Endothelial cell of umbilical vein (primary cell): ENCODE measurements at regions not wholly inside any gene's neighbourhood (a gene's known extent, or its start where the extent isn't known, plus 50 kb on each side); places are given as distances from the start of the nearest gene placed in this dataset.

ENCODE experiments used
- BruUV-seq: library from RNA; stranded (reverse); fragments of 400-500 nt; replicated peaks from 2 replicates; lab custom pipeline; 2021; lab: Mats Ljungman, UMichigan
- CTCF ChIA-PET: fragments of 300-600, 350-600 bp; sonication (Branson Sonifier 250); formaldehyde crosslinking; loops from one replicate; lab custom pipeline; 2021; ENCODE audit warnings: antibody characterized with exemption, inconsistent platforms; lab: Charles Lee
- POLR2A ChIA-PET: fragments of 300-600, 350-600 bp; sonication (Branson Sonifier 250); formaldehyde crosslinking; loops from one replicate; lab custom pipeline; 2021; ENCODE audit warnings: antibody characterized with exemption, inconsistent platforms; lab: Charles Lee
- DNase-seq: peaks from one replicate; pipeline ENCODE4 v3.0.0-alpha.2; 2011; ENCODE audit warnings: low read depth, low spot score
- FAIRE-seq: peaks from 2 replicates; lab custom pipeline; 2011; peaks lifted over from hg19 to GRCh38; lab: Jason Lieb, UNC
- H2AFZ ChIP-seq: 2 replicates; pipeline ENCODE4 v1.6.0; 2012; ENCODE audit warnings: low read depth, low read length, control low read depth, inconsistent platforms
- H3K27ac ChIP-seq: 2 replicates; pipeline ENCODE4 v1.5.1; 2011; ENCODE audit warnings: low read depth, mild to moderate bottlenecking, control low read depth, low read length, moderate library complexity; ENCODE audit not compliant: insufficient read depth
- H3K27me3 ChIP-seq, 2 experiments: 2 replicates each; pipeline versions ENCODE4 v1.6.0 to v1.6.1; 2011; ENCODE audit warnings: low read length in 2 of 2, mixed read lengths in 1 of 2; ENCODE audit not compliant: control insufficient read depth in 2 of 2, insufficient read depth in 2 of 2
- H3K36me3 ChIP-seq, 2 experiments: 2 replicates in 1 of 2; 3 replicates in 1 of 2; pipeline ENCODE4 v1.5.1; 2011; ENCODE audit warnings: low read length in 2 of 2, mild to moderate bottlenecking in 1 of 2, moderate library complexity in 1 of 2; ENCODE audit not compliant: control insufficient read depth in 2 of 2, insufficient read depth in 2 of 2; ENCODE audit errors: extremely low read depth in 1 of 2
- H3K4me1 ChIP-seq: 3 replicates; pipeline ENCODE4 v1.5.1; 2011; ENCODE audit warnings: mild to moderate bottlenecking, low read length; ENCODE audit not compliant: control insufficient read depth, insufficient read depth; ENCODE audit errors: extremely low read depth
- H3K4me2 ChIP-seq: 2 replicates; pipeline ENCODE4 v1.6.1; 2011; ENCODE audit warnings: low read length, control low read depth, mixed read lengths; ENCODE audit not compliant: insufficient read depth
- H3K4me3 ChIP-seq, 3 experiments: fragments of 200-600 bp in 1 of 3; sonication (generic), shearing (Covaris generic) in 1 of 3; replicated peaks in 1 of 3; 2 replicates each; pipeline ENCODE4 v1.5.1; 2011 to 2016; ENCODE audit warnings: control low read depth in 3 of 3, low read length in 3 of 3, mild to moderate bottlenecking in 2 of 3, inconsistent platforms in 1 of 3, low read depth in 1 of 3, moderate library complexity in 1 of 3; ENCODE audit not compliant: insufficient read depth in 1 of 3
- H3K79me2 ChIP-seq: 2 replicates; pipeline ENCODE4 v1.6.0; 2012; ENCODE audit warnings: low read length, inconsistent platforms; ENCODE audit not compliant: control insufficient read depth, insufficient read depth
- H3K9ac ChIP-seq: replicated peaks from 2 replicates; pipeline ENCODE3; 2011; ENCODE audit warnings: low read length, control low read depth; ENCODE audit not compliant: insufficient read depth; ENCODE audit errors: extremely low read depth
- H3K9me1 ChIP-seq: replicated peaks from 3 replicates; pipeline ENCODE4 v1.6.0; 2011; ENCODE audit warnings: mild to moderate bottlenecking, low read length; ENCODE audit not compliant: control insufficient read depth, insufficient read depth; ENCODE audit errors: extremely low read depth
- H3K9me3 ChIP-seq: replicated peaks from 2 replicates; pipeline ENCODE4 v1.5.1; 2012; ENCODE audit warnings: low read length, inconsistent platforms; ENCODE audit not compliant: control insufficient read depth, insufficient read depth
- H4K20me1 ChIP-seq: replicated peaks from 2 replicates; pipeline ENCODE3; 2011; ENCODE audit warnings: mild to moderate bottlenecking, low read length; ENCODE audit not compliant: control insufficient read depth, insufficient read depth; ENCODE audit errors: extremely low read depth
- CTCF ChIP-seq, 2 donors: IDR thresholded peaks; 1 replicate in 1 of 2; 2 replicates in 1 of 2; pipeline ENCODE4 v1.5.1; 2011; ENCODE audit warnings: low read length in 2 of 2, mild to moderate bottlenecking in 2 of 2, moderate library complexity in 2 of 2, control low read depth in 1 of 2, inconsistent platforms in 1 of 2, low read depth in 1 of 2; ENCODE audit not compliant: insufficient read depth in 1 of 2; ENCODE audit errors: extremely low read depth in 1 of 2
- FOS ChIP-seq: IDR thresholded peaks from 2 replicates; pipeline ENCODE4 v1.6.1; 2011; ENCODE audit warnings: mild to moderate bottlenecking, low read length, moderate library complexity, borderline replicate concordance; ENCODE audit not compliant: insufficient read depth
- GATA2 ChIP-seq: IDR thresholded peaks from 2 replicates; pipeline ENCODE4 v1.7.0; 2011; ENCODE audit warnings: low read depth, mild to moderate bottlenecking, moderate library complexity, mixed read lengths, low read length; ENCODE audit not compliant: insufficient read length, insufficient read depth
- JUN ChIP-seq: IDR thresholded peaks from 2 replicates; pipeline ENCODE4 v1.6.1; 2011; ENCODE audit warnings: borderline replicate concordance, low read depth; ENCODE audit not compliant: insufficient read length, insufficient read depth
- MAX ChIP-seq: IDR thresholded peaks from 2 replicates; pipeline ENCODE4 v1.6.1; 2011; ENCODE audit not compliant: insufficient read depth, insufficient read length
- POLR2A ChIP-seq: IDR thresholded peaks from 2 replicates; pipeline ENCODE4 v1.6.1; 2012; ENCODE audit warnings: low read depth, mild to moderate bottlenecking, control low read depth, low read length
- POLR2AphosphoS5 ChIP-seq: IDR thresholded peaks from 2 replicates; pipeline ENCODE4 v1.6.1; 2012; ENCODE audit warnings: low read depth, mild to moderate bottlenecking, control low read depth, low read length, moderate library complexity; ENCODE audit not compliant: insufficient read depth
- dilution Hi-C: fragments of 300-500 bp; cut with MboI; formaldehyde crosslinking; loops from one replicate; pipeline ENCODE4 v1.15.0; 2019; ENCODE audit warnings: low sequenced_read_pairs; ENCODE audit not compliant: extremely low pct_ligation_motif_present
- intact Hi-C: fragments of 100-400 bp; cut with micrococcal nuclease; formaldehyde crosslinking; loops from one replicate; pipeline ENCODE4 v1.10.0; 2022

- dilution Hi-C loops: no loop called here
- no TSS peak for BruUV-seq
- ChIA-PET CTCF (no interaction called here), POLR2A (no interaction called here)
- intact Hi-C loops: no loop called here
- FAIRE-seq: no peak
- Histone ChIP-seq H4K20me1 (no peaks in the 10 kb centered on the region), H3K36me3 (no peaks in the 10 kb centered on the region), H2AFZ (no peak overlapping the region), H3K9me3 (peaks cover 2% of the 10 kb centered on the region), H3K27ac (no peak overlapping the region), H3K9me1 (no peaks in the 10 kb centered on the region), H3K4me1 (no peaks in the 10 kb centered on the region), H3K4me2 (no peak overlapping the region), H3K27me3 (no peaks in the 10 kb centered on the region), H3K4me3 (no peak overlapping the region), H3K79me2 (no peaks in the 10 kb centered on the region), H3K9ac (no peak overlapping the region)
- TF ChIP-seq JUN: no peak
- no peak for TF ChIP-seq POLR2A
- no peak for TF ChIP-seq POLR2AphosphoS5
- TF ChIP-seq MAX: no peak
- no peak for TF ChIP-seq FOS
- TF ChIP-seq GATA2: no peak
- no peak for DNase-seq
Observed at GRCh38 chr2:59353306-59353921, 1112.3 kb upstream of the FANCL start.

- H3K79me2 ChIP-seq: no peaks in the 10 kb centered on the region
- no peak overlapping the region for H3K9ac ChIP-seq
- H3K4me2 ChIP-seq: no peak overlapping the region
- DNase-seq (no peak), FAIRE-seq (no peak)
- BruUV-seq: no TSS peak
- H3K9me1 ChIP-seq: no peaks in the 10 kb centered on the region
- no peak for TF ChIP-seq POLR2AphosphoS5
- no peak for TF ChIP-seq CTCF (IDR thresholded peaks at IDR 0.05; ENCODE audit: extremely low read depth in 1 of 2, insufficient read depth in 1 of 2, low read depth in 1 of 2, low read length in 2 of 2)
- no peak for TF ChIP-seq GATA2
- no peak for TF ChIP-seq JUN
- no peak for TF ChIP-seq POLR2A
- H3K27me3 ChIP-seq: no peaks in the 10 kb centered on the region
- no peak overlapping the region for H2AFZ ChIP-seq
- H3K4me1 ChIP-seq: no peaks in the 10 kb centered on the region
- POLR2A ChIA-PET: no interaction called here
- intact Hi-C loops (no loop called here), dilution Hi-C loops (no loop called here)
- no peaks in the 10 kb centered on the region for H3K36me3 ChIP-seq
- no peaks in the 10 kb centered on the region for H4K20me1 ChIP-seq
- CTCF ChIA-PET: no interaction called here
- H3K27ac ChIP-seq: no peak overlapping the region
- no peak overlapping the region for H3K4me3 ChIP-seq
- H3K9me3 ChIP-seq: no peaks in the 10 kb centered on the region
Observed at GRCh38 chr2:59342166-59342565, 1101.0 kb upstream of the FANCL start.
